ENCODE measurements at regions not wholly inside any gene's neighbourhood (a gene's known extent, or its start where the extent isn't known, plus 50 kb on each side); places are given as distances from the start of the nearest gene placed in this dataset.

DNA sequence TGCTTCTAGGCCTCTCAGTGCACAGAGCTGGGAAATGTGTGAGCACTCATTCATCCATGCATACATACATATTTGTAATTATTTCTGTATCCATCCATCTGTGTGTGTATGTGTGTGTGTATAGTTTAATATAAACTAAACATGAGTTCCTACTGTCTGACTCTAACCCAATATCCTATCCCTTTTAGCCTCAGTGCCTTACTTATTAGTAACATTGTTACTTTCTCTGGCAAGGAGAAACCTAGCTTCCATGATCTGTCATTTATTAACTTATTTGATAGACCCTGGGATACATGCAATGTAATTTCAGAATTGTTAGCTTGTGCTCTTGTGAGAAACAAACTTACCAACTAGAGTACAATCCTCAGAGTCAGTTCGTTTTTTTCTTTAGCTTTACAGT, 59.0 kb upstream of the WSCD1 start:
- no peak for DNase-seq (ENCODE audit: low read depth)
- TF ChIP-seq, protein P1, sequence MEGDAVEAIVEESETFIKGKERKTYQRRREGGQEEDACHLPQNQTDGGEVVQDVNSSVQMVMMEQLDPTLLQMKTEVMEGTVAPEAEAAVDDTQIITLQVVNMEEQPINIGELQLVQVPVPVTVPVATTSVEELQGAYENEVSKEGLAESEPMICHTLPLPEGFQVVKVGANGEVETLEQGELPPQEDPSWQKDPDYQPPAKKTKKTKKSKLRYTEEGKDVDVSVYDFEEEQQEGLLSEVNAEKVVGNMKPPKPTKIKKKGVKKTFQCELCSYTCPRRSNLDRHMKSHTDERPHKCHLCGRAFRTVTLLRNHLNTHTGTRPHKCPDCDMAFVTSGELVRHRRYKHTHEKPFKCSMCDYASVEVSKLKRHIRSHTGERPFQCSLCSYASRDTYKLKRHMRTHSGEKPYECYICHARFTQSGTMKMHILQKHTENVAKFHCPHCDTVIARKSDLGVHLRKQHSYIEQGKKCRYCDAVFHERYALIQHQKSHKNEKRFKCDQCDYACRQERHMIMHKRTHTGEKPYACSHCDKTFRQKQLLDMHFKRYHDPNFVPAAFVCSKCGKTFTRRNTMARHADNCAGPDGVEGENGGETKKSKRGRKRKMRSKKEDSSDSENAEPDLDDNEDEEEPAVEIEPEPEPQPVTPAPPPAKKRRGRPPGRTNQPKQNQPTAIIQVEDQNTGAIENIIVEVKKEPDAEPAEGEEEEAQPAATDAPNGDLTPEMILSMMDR (IDR thresholded peaks at IDR 0.05; ENCODE audit: control insufficient read depth, insufficient read depth, low read depth, low read length, missing control alignments): no peak
- H3K4me3 ChIP-seq (ENCODE audit: control insufficient read depth, low read depth, low read length): no peak overlapping the region

- no peak overlapping the region for H3K4me3 ChIP-seq (ENCODE audit: control insufficient read depth, low read depth, low read length)
- TF ChIP-seq, protein P1 (IDR thresholded peaks at IDR 0.05; ENCODE audit: control insufficient read depth, insufficient read depth, low read depth, low read length, missing control alignments): no peak
These were observed 51.4 kb upstream of the WSCD1 start for GRCh38 chr17:6018788-6019187.

GRCh38 chr17:6019959-6020358, 50.2 kb upstream of the WSCD1 start:
- DNase-seq (ENCODE audit: low read depth): no peak
- TF ChIP-seq, protein P1 (IDR thresholded peaks at IDR 0.05; ENCODE audit: control insufficient read depth, insufficient read depth, low read depth, low read length, missing control alignments): no peak
- no peak overlapping the region for H3K4me3 ChIP-seq (ENCODE audit: control insufficient read depth, low read depth, low read length)

More at GRCh38 chr17:6018788-6019187, 51.4 kb upstream of the WSCD1 start:
- no peak for DNase-seq (ENCODE audit: low read depth)

DNA sequence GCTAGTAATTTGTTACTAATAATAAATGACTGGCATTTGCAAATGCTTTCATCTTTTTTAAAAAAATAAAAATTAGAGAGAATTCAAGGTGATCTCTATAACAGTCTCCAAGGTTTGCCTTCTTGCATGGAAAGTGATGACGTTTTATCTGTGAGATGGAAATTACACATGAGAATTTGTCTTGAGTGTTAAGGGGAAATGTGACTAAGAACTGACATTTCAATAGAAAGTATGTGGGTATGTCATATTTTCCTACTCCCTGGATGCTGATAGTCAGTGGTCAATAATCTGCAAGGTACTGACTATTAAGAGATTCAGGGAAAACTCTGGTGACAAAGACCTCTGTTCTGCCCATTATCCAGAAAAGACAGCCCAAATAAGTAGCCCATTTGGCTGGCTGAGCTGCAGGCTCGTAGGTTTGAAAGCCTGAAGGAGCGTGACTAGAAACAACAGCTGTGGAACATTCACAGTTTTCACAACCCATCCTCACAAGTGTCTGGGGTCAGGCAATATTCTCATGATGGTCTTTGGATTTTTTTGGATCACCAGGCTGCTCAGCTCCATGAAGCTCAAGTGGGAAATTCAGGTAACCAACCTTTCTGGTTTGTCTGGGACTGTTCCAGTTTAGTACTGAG, 49.7 kb upstream of the WSCD1 start:
- TF ChIP-seq, protein P1 (IDR thresholded peaks at IDR 0.05; ENCODE audit: control insufficient read depth, insufficient read depth, low read depth, low read length, missing control alignments): no peak
- no peak for DNase-seq (ENCODE audit: low read depth)
- no peak overlapping the region for H3K4me3 ChIP-seq (ENCODE audit: control insufficient read depth, low read depth, low read length)
